WERI-Rb-1 (cell line): ENCODE measurements at regions not wholly inside any gene's neighbourhood (a gene's known extent, or its start where the extent isn't known, plus 50 kb on each side); places are given as distances from the start of the nearest gene placed in this dataset.

ENCODE experiments used
- DNase-seq: peaks from one replicate; pipeline ENCODE4 v3.0.0-alpha.2; 2020
- H3K27ac ChIP-seq: fragments of 250-450 bp; sonication (Bioruptor Pico); 2 replicates; pipeline ENCODE4 v1.5.1; 2020; ENCODE audit warnings: mild to moderate bottlenecking, moderate library complexity
- H3K27me3 ChIP-seq: fragments of 250-450 bp; sonication (Bioruptor Pico); 2 replicates; pipeline ENCODE4 v1.5.1; 2021; ENCODE audit warnings: mild to moderate bottlenecking, low read depth, moderate library complexity; ENCODE audit not compliant: insufficient read depth, severe bottlenecking
- H3K36me3 ChIP-seq: fragments of 250-450 bp; sonication (Bioruptor Pico); 2 replicates; pipeline ENCODE4 v1.5.1; 2020; ENCODE audit warnings: mild to moderate bottlenecking, moderate library complexity
- H3K4me3 ChIP-seq: 2 replicates; pipeline ENCODE4 v1.5.1; 2011; ENCODE audit warnings: low read depth, mild to moderate bottlenecking, control low read depth, low read length
- H3K9me3 ChIP-seq: fragments of 250-450 bp; sonication (Bioruptor Pico); 2 replicates; pipeline ENCODE4 v1.5.1; 2021; ENCODE audit warnings: mild to moderate bottlenecking, moderate library complexity; ENCODE audit not compliant: severe bottlenecking
- CTCF ChIP-seq: IDR thresholded peaks from 2 replicates; pipeline ENCODE4 v1.5.1; 2011; ENCODE audit warnings: low read depth, mild to moderate bottlenecking, control low read depth, inconsistent platforms, low read length

- Histone ChIP-seq H3K27ac (no peak overlapping the region), H3K4me3 (no peak overlapping the region), H3K27me3 (peaks cover 60% of the 10 kb centered on the region), H3K9me3 (no peaks in the 10 kb centered on the region), H3K36me3 (no peaks in the 10 kb centered on the region)
- no peak for TF ChIP-seq CTCF
- no peak for DNase-seq
Measured at GRCh38 chr7:27399791-27400567, 157.4 kb downstream of the EVX1 start.

GRCh38 chr7:27405780-27406179 is 163.2 kb downstream of the EVX1 start:
- Histone ChIP-seq H3K27ac (no peak overlapping the region), H3K9me3 (no peaks in the 10 kb centered on the region), H3K36me3 (no peaks in the 10 kb centered on the region), H3K27me3 (peaks cover 57% of the 10 kb centered on the region), H3K4me3 (no peak overlapping the region)
- TF ChIP-seq CTCF = no peak
- no peak for DNase-seq

- Histone ChIP-seq H3K9me3 (no peaks in the 10 kb centered on the region), H3K27ac (no peak overlapping the region), H3K36me3 (no peaks in the 10 kb centered on the region), H3K4me3 (no peak overlapping the region), H3K27me3 (peaks cover 72% of the 10 kb centered on the region)
- no peak for TF ChIP-seq CTCF
- no peak for DNase-seq
Measured at GRCh38 chr7:27409311-27409710, 166.7 kb downstream of the EVX1 start.

GRCh38 chr7:27409776-27410175 is 167.2 kb downstream of the EVX1 start:
- H3K4me3 ChIP-seq = no peak overlapping the region
- H3K27ac ChIP-seq = no peak overlapping the region
- DNase-seq = no peak
- no peaks in the 10 kb centered on the region for H3K9me3 ChIP-seq
- H3K36me3 ChIP-seq = no peaks in the 10 kb centered on the region
- no peak for TF ChIP-seq CTCF
- peaks cover 71% of the 10 kb centered on the region for H3K27me3 ChIP-seq

GRCh38 chr7:27410812-27411544 is 168.4 kb downstream of the EVX1 start:
- Histone ChIP-seq H3K9me3 (no peaks in the 10 kb centered on the region), H3K4me3 (no peak overlapping the region), H3K27me3 (peaks cover 70% of the 10 kb centered on the region), H3K36me3 (no peaks in the 10 kb centered on the region), H3K27ac (no peak overlapping the region)
- TF ChIP-seq CTCF = no peak
- no peak for DNase-seq
